ENCODE measurements at regions not wholly inside any gene's neighbourhood (a gene's known extent, or its start where the extent isn't known, plus 50 kb on each side); places are given as distances from the start of the nearest gene placed in this dataset.

- TF ChIP-seq CTCF (IDR thresholded peaks at IDR 0.05) (no peak), POLR2A (IDR thresholded peaks at IDR 0.05) (no peak)
- DNase-seq, result no peak
- Histone ChIP-seq H3K9me3 (no peaks in the 10 kb centered on the region), H3K27ac (no peak overlapping the region), H3K36me3 (no peaks in the 10 kb centered on the region), H3K4me3 (replicated peaks in 1 of 3) (no peak overlapping the region), H3K4me1 (no peaks in the 10 kb centered on the region), H3K27me3 (no peaks in the 10 kb centered on the region)
- intact Hi-C loops (cut with DNase I), result no loop called here
- WGBS, 2 donors, result 95 to 96% methylated on average over 1 of the region's 1 CpG
Measured at GRCh38 chr13:87999788-88000187, 328.6 kb downstream of the SLITRK5 start.

- intact Hi-C loops (cut with DNase I), result no loop called here
- DNase-seq, result no peak
- no peak overlapping the region for H3K27ac ChIP-seq
- TF ChIP-seq POLR2A (IDR thresholded peaks at IDR 0.05), result no peak
- TF ChIP-seq CTCF (IDR thresholded peaks at IDR 0.05), result no peak
- H3K4me1 ChIP-seq, result no peaks in the 10 kb centered on the region
- WGBS, 2 donors, result 80% methylated on average over 3 of the region's 3 CpGs; no CpG with 5 or more reads in 1 of the 2 donors
- H3K27me3 ChIP-seq, result no peaks in the 10 kb centered on the region
- no peaks in the 10 kb centered on the region for H3K9me3 ChIP-seq
- no peaks in the 10 kb centered on the region for H3K36me3 ChIP-seq
- no peak overlapping the region for H3K4me3 ChIP-seq (replicated peaks in 1 of 3)
Measured at GRCh38 chr13:88000239-88000638, 329.1 kb downstream of the SLITRK5 start.

GRCh38 chr13:88000787-88001186 is 329.6 kb downstream of the SLITRK5 start:
- no peaks in the 10 kb centered on the region for H3K9me3 ChIP-seq
- H3K36me3 ChIP-seq, result no peaks in the 10 kb centered on the region
- no peak overlapping the region for H3K27ac ChIP-seq
- H3K4me1 ChIP-seq, result no peaks in the 10 kb centered on the region
- no peak overlapping the region for H3K4me3 ChIP-seq (replicated peaks in 1 of 3)
- intact Hi-C loops (cut with DNase I), result no loop called here
- DNase-seq, result no peak
- WGBS, 2 donors, result 75 to 100% methylated on average over 2 of the region's 2 CpGs
- no peaks in the 10 kb centered on the region for H3K27me3 ChIP-seq
- TF ChIP-seq POLR2A (IDR thresholded peaks at IDR 0.05), result no peak
- TF ChIP-seq CTCF (IDR thresholded peaks at IDR 0.05), result no peak

GRCh38 chr13:88005188-88005587 is 334.0 kb downstream of the SLITRK5 start:
- H3K27me3 ChIP-seq, result no peaks in the 10 kb centered on the region
- intact Hi-C loops (cut with DNase I), result no loop called here
- H3K4me1 ChIP-seq, result no peaks in the 10 kb centered on the region
- no peaks in the 10 kb centered on the region for H3K36me3 ChIP-seq
- no peak overlapping the region for H3K4me3 ChIP-seq (replicated peaks in 1 of 3)
- no peak for DNase-seq
- H3K27ac ChIP-seq, result no peak overlapping the region
- H3K9me3 ChIP-seq, result no peaks in the 10 kb centered on the region
- 89 to 94% methylated on average over 2 of the region's 2 CpGs for WGBS, 2 donors
- no peak for TF ChIP-seq POLR2A (IDR thresholded peaks at IDR 0.05)
- no peak for TF ChIP-seq CTCF (IDR thresholded peaks at IDR 0.05)

GRCh38 chr13:88014527-88014926 is 343.4 kb downstream of the SLITRK5 start:
- Histone ChIP-seq H3K4me3 (replicated peaks in 1 of 3) (no peak overlapping the region), H3K36me3 (no peaks in the 10 kb centered on the region), H3K27ac (no peak overlapping the region), H3K9me3 (no peaks in the 10 kb centered on the region), H3K4me1 (no peaks in the 10 kb centered on the region), H3K27me3 (no peaks in the 10 kb centered on the region)
- DNase-seq, result no peak
- no peak for TF ChIP-seq CTCF (IDR thresholded peaks at IDR 0.05)
- TF ChIP-seq POLR2A (IDR thresholded peaks at IDR 0.05), result no peak
- 73 to 75% methylated on average over 2 of the region's 2 CpGs for WGBS, 2 donors
- intact Hi-C loops (cut with DNase I), result no loop called here

Data from thyroid gland (tissue), 4 donors.